Mucosa of descending colon (tissue), 3 donors: ENCODE measurements at regions not wholly inside any gene's neighbourhood (a gene's known extent, or its start where the extent isn't known, plus 50 kb on each side); places are given as distances from the start of the nearest gene placed in this dataset.

Experiments
- ATAC-seq: fragments of 200-7000 bp; cut with Tn5 transposase; one replicate; pipeline ENCODE4 v1.9.1; 2020; ENCODE audit warnings: mild to moderate bottlenecking, moderate library complexity
- DNase-seq, 3 donors: peaks; one replicate each; pipeline ENCODE4 v3.0.0-alpha.2; 2020
- H3K36me3 ChIP-seq: fragments of 200-600 bp; one replicate; pipeline ENCODE4 v1.8.0; 2021; ENCODE audit warnings: low read depth, mild to moderate bottlenecking
- H3K4me1 ChIP-seq: fragments of 200-600 bp; one replicate; pipeline ENCODE4 v1.8.0; 2021; ENCODE audit warnings: low read depth, mild to moderate bottlenecking
- H3K4me3 ChIP-seq: fragments of 200-600 bp; one replicate; pipeline ENCODE4 v1.8.0; 2021; ENCODE audit warnings: mild to moderate bottlenecking
- H3K9me3 ChIP-seq: fragments of 200-600 bp; one replicate; pipeline ENCODE4 v1.8.0; 2021; ENCODE audit warnings: mild to moderate bottlenecking
- CTCF ChIP-seq: fragments of 200-600 bp; IDR thresholded peaks from one replicate; pipeline ENCODE4 v1.8.0; 2022; ENCODE audit warnings: antibody characterized with exemption, mild to moderate bottlenecking
- intact Hi-C, 2 donors: fragments of 100-400 bp; cut with DNase I in 1 of 2; cut with micrococcal nuclease in 1 of 2; formaldehyde crosslinking; loops; one replicate each; pipeline versions ENCODE4 v1.11.0 to v1.11.1; 2022; cut with DNase I, micrococcal nuclease
- donor health status: DM: no; HTN: no; CAD: no; lungs with moderate emphysema.
- donor health status: DM: no; HTN: no; CAD: no.
- donor health status: DM: no; HTN: yes; CAD: no.

- intact Hi-C loops: no loop called here
- H3K4me3 ChIP-seq: no peak overlapping the region
- no peak for ATAC-seq
- no peaks in the 10 kb centered on the region for H3K9me3 ChIP-seq
- TF ChIP-seq CTCF: no peak
- no peaks in the 10 kb centered on the region for H3K4me1 ChIP-seq
- H3K36me3 ChIP-seq: no peaks in the 10 kb centered on the region
- no peak for DNase-seq
Measured at GRCh38 chr9:32289756-32290155, 94.7 kb upstream of the ACO1 start.

- Histone ChIP-seq H3K4me3 (no peak overlapping the region), H3K36me3 (no peaks in the 10 kb centered on the region), H3K4me1 (no peaks in the 10 kb centered on the region), H3K9me3 (no peaks in the 10 kb centered on the region)
- TF ChIP-seq CTCF: no peak
- ATAC-seq (no peak), DNase-seq (no peak)
- intact Hi-C loops: no loop called here
Measured at GRCh38 chr9:32291370-32291769, 93.1 kb upstream of the ACO1 start.

GRCh38 chr9:32292611-32293010 is 91.8 kb upstream of the ACO1 start:
- intact Hi-C loops: no loop called here
- ATAC-seq (no peak), DNase-seq (no peak)
- H3K9me3 ChIP-seq: no peaks in the 10 kb centered on the region
- TF ChIP-seq CTCF: no peak
- H3K4me1 ChIP-seq: no peaks in the 10 kb centered on the region
- H3K4me3 ChIP-seq: no peak overlapping the region
- H3K36me3 ChIP-seq: no peaks in the 10 kb centered on the region

GRCh38 chr9:32293091-32293490 is 91.4 kb upstream of the ACO1 start:
- DNase-seq (no peak), ATAC-seq (no peak)
- no peak overlapping the region for H3K4me3 ChIP-seq
- no peaks in the 10 kb centered on the region for H3K9me3 ChIP-seq
- no peaks in the 10 kb centered on the region for H3K36me3 ChIP-seq
- no peak for TF ChIP-seq CTCF
- H3K4me1 ChIP-seq: no peaks in the 10 kb centered on the region
- intact Hi-C loops: no loop called here

- intact Hi-C loops: no loop called here
- no peak for TF ChIP-seq CTCF
Measured at GRCh38 chr9:32294106-32294505, 90.3 kb upstream of the ACO1 start.

GRCh38 chr9:32300373-32300772 is 84.1 kb upstream of the ACO1 start:
- H3K36me3 ChIP-seq: no peaks in the 10 kb centered on the region
- TF ChIP-seq CTCF: no peak
- H3K4me1 ChIP-seq: no peaks in the 10 kb centered on the region
- no peak overlapping the region for H3K4me3 ChIP-seq
- intact Hi-C loops: no loop called here
- no peaks in the 10 kb centered on the region for H3K9me3 ChIP-seq
- ATAC-seq (no peak), DNase-seq (no peak)

More at GRCh38 chr9:32294106-32294505, 90.3 kb upstream of the ACO1 start:
- Histone ChIP-seq H3K4me1 (no peaks in the 10 kb centered on the region), H3K4me3 (no peak overlapping the region), H3K36me3 (no peaks in the 10 kb centered on the region), H3K9me3 (no peaks in the 10 kb centered on the region)
- no peak for ATAC-seq
- DNase-seq: no peak
